Subcutaneous abdominal adipose tissue (tissue), 5 donors: ENCODE measurements at regions not wholly inside any gene's neighbourhood (a gene's known extent, or its start where the extent isn't known, plus 50 kb on each side); places are given as distances from the start of the nearest gene placed in this dataset.
"Not testable (repeated sequence)": the region's sequence is repeated elsewhere in the genome, so short reads cannot be mapped to it uniquely, and the experiment has no call there.

Experiments used
- H3K27ac ChIP-seq: one replicate; pipeline ENCODE4 v1.7.0; 2013; ENCODE audit warnings: low read depth, mild to moderate bottlenecking, inconsistent platforms, low read length, moderate library complexity
- H3K27me3 ChIP-seq, 5 donors: one replicate each; pipeline ENCODE4 v1.7.0; 2013; ENCODE audit warnings: low read length in 5 of 5, inconsistent platforms in 1 of 5; ENCODE audit not compliant: control insufficient read depth in 5 of 5, insufficient read depth in 4 of 5
- H3K36me3 ChIP-seq, 5 donors: one replicate each; pipeline ENCODE4 v1.7.0; 2013; ENCODE audit warnings: low read length in 5 of 5; ENCODE audit not compliant: control insufficient read depth in 5 of 5, insufficient read depth in 5 of 5
- H3K4me1 ChIP-seq, 5 donors: one replicate each; pipeline ENCODE4 v1.7.0; 2013; ENCODE audit warnings: low read length in 5 of 5, mild to moderate bottlenecking in 3 of 5, moderate library complexity in 1 of 5; ENCODE audit not compliant: control insufficient read depth in 5 of 5, insufficient read depth in 5 of 5
- H3K4me3 ChIP-seq, 5 donors: one replicate each; pipeline ENCODE4 v1.7.0; 2013; ENCODE audit warnings: low read length in 5 of 5, low read depth in 1 of 5
- H3K9ac ChIP-seq, 5 donors: one replicate each; pipeline ENCODE4 v1.7.0; 2013; ENCODE audit warnings: low read length in 5 of 5, mild to moderate bottlenecking in 4 of 5, moderate library complexity in 3 of 5
- H3K9me3 ChIP-seq, 5 donors: one replicate each; pipeline ENCODE4 v1.7.0; 2013; ENCODE audit warnings: low read length in 5 of 5; ENCODE audit not compliant: control insufficient read depth in 5 of 5
- donor health status: healthy.
- donor health status: healthy.
- donor health status: healthy.
- donor health status: healthy.
- donor health status: healthy.

- H3K4me3 ChIP-seq, result no peak overlapping the region
- H3K4me1 ChIP-seq, result no peaks in the 10 kb centered on the region
- no peaks in the 10 kb centered on the region for H3K36me3 ChIP-seq
- H3K27me3 ChIP-seq, result no peaks in the 10 kb centered on the region
- no peak overlapping the region for H3K9ac ChIP-seq
- H3K9me3 ChIP-seq, result peaks cover 0 to 3% (median 0%) of the 10 kb centered on the region in 5 donors
- no peak overlapping the region for H3K27ac ChIP-seq
Observed at GRCh38 chr11:101241160-101241795, 111.7 kb upstream of the PGR start.

GRCh38 chr11:101231207-101231834 is 101.7 kb upstream of the PGR start:
- not testable (repeated sequence) for H3K27ac ChIP-seq, H3K9ac ChIP-seq, H3K4me3 ChIP-seq, H3K4me1 ChIP-seq, H3K9me3 ChIP-seq, H3K36me3 ChIP-seq, H3K27me3 ChIP-seq

- no peak overlapping the region for H3K9ac ChIP-seq
- H3K27me3 ChIP-seq, result no peaks in the 10 kb centered on the region
- H3K4me1 ChIP-seq, result no peaks in the 10 kb centered on the region
- H3K27ac ChIP-seq, result no peak overlapping the region
- no peak overlapping the region for H3K4me3 ChIP-seq
- no peaks in the 10 kb centered on the region for H3K36me3 ChIP-seq
- peaks cover 3 to 27% (median 23%) of the 10 kb centered on the region in 5 donors for H3K9me3 ChIP-seq
Observed at GRCh38 chr11:101226617-101227016, 97.0 kb upstream of the PGR start.

- no peak overlapping the region for H3K27ac ChIP-seq
- H3K4me1 ChIP-seq, result no peaks in the 10 kb centered on the region
- H3K36me3 ChIP-seq, result no peaks in the 10 kb centered on the region
- H3K27me3 ChIP-seq, result no peaks in the 10 kb centered on the region
- H3K9ac ChIP-seq, result no peak overlapping the region
- no peak overlapping the region for H3K4me3 ChIP-seq
- H3K9me3 ChIP-seq, result peaks cover 3 to 44% (median 31%) of the 10 kb centered on the region in 5 donors
Observed at GRCh38 chr11:101224221-101224620, 94.6 kb upstream of the PGR start.

GRCh38 chr11:101218091-101218490 is 88.5 kb upstream of the PGR start:
- not testable (repeated sequence) for H3K27ac ChIP-seq, H3K9ac ChIP-seq
- peaks cover 0 to 31% (median 28%) of the 10 kb centered on the region in 5 donors for H3K9me3 ChIP-seq

GRCh38 chr11:101216091-101216490 is 86.5 kb upstream of the PGR start:
- H3K4me1 ChIP-seq, H3K27ac ChIP-seq, H3K4me3 ChIP-seq, H3K27me3 ChIP-seq, H3K36me3 ChIP-seq, H3K9ac ChIP-seq: not testable (repeated sequence)
- H3K9me3 ChIP-seq, result peaks cover 0 to 26% (median 16%) of the 10 kb centered on the region in 5 donors

More at GRCh38 chr11:101218091-101218490, 88.5 kb upstream of the PGR start:
- H3K4me3 ChIP-seq, H3K36me3 ChIP-seq, H3K4me1 ChIP-seq, H3K27me3 ChIP-seq: not testable (repeated sequence)

GRCh38 chr11:101215069-101215468 is 85.5 kb upstream of the PGR start:
- peaks cover 0 to 20% (median 13%) of the 10 kb centered on the region in 5 donors for H3K9me3 ChIP-seq
- H3K4me3 ChIP-seq, result no peak overlapping the region
- no peak overlapping the region for H3K9ac ChIP-seq
- no peaks in the 10 kb centered on the region for H3K27me3 ChIP-seq
- H3K36me3 ChIP-seq, result no peaks in the 10 kb centered on the region
- H3K27ac ChIP-seq, result no peak overlapping the region
- H3K4me1 ChIP-seq, result no peaks in the 10 kb centered on the region

GRCh38 chr11:101211407-101211975 is 81.9 kb upstream of the PGR start:
- Histone ChIP-seq H3K27ac (no peak overlapping the region), H3K9ac (no peak overlapping the region), H3K9me3 (peaks cover 4 to 12% (median 9%) of the 10 kb centered on the region in 5 donors), H3K36me3 (no peaks in the 10 kb centered on the region), H3K27me3 (no peaks in the 10 kb centered on the region), H3K4me1 (no peaks in the 10 kb centered on the region), H3K4me3 (no peak overlapping the region)

- Histone ChIP-seq H3K27me3 (no peaks in the 10 kb centered on the region), H3K27ac (no peak overlapping the region), H3K36me3 (no peaks in the 10 kb centered on the region), H3K4me1 (no peaks in the 10 kb centered on the region), H3K9me3 (peaks cover 0 to 6% (median 4%) of the 10 kb centered on the region in 5 donors), H3K4me3 (no peak overlapping the region), H3K9ac (no peak overlapping the region)
Observed at GRCh38 chr11:101202614-101203013, 73.0 kb upstream of the PGR start.

- Histone ChIP-seq H3K27ac (no peak overlapping the region), H3K4me1 (no peaks in the 10 kb centered on the region), H3K9me3 (no peaks in the 10 kb centered on the region), H3K27me3 (no peaks in the 10 kb centered on the region), H3K4me3 (no peak overlapping the region), H3K9ac (no peak overlapping the region), H3K36me3 (no peaks in the 10 kb centered on the region)
Observed at GRCh38 chr11:101199416-101199815, 69.8 kb upstream of the PGR start.
